ENCODE measurements at regions not wholly inside any gene's neighbourhood (a gene's known extent, or its start where the extent isn't known, plus 50 kb on each side); places are given as distances from the start of the nearest gene placed in this dataset.

GRCh38 chr2:121076498-121076820, 208.5 kb downstream of the TFCP2L1 start:
- Mint-ChIP-seq H3K4me3 (ENCODE audit: unreplicated experiment) (no peak overlapping the region), H3K27me3 (ENCODE audit: insufficient read depth, unreplicated experiment) (no peaks in the 10 kb centered on the region), H3K9me3 (ENCODE audit: unreplicated experiment) (no peaks in the 10 kb centered on the region), H3K4me1 (ENCODE audit: low read depth, unreplicated experiment) (no peaks in the 10 kb centered on the region), H3K36me3 (ENCODE audit: insufficient read depth, unreplicated experiment) (peaks cover 14% of the 10 kb centered on the region), H3K27ac (ENCODE audit: unreplicated experiment) (no peak overlapping the region)
- H3K4me1 ChIP-seq, result peaks cover 20% of the 10 kb centered on the region
- intact Hi-C loops (cut with micrococcal nuclease; ENCODE audit: unreplicated experiment), result no loop called here
- no TSS peak for BruUV-seq (replicated peaks)
- H3K9me3 ChIP-seq, result no peaks in the 10 kb centered on the region
- POLR2A ChIA-PET, result no interaction called here
- CTCF ChIA-PET, result interaction anchor here (0.6 to 3.4 kb wide), 5 partner anchors 122 to 1161 kb away, joined by 3 to 18 read pairs (median 4); no protein-coding TSS in a partner anchor
- no peak for TF ChIP-seq CTCF (IDR thresholded peaks at IDR 0.05; ENCODE audit: insufficient read depth in 1 of 2, low read depth in 1 of 2, low read length in 1 of 2, severe bottlenecking in 1 of 2, unreplicated experiment in 1 of 2)
- no peaks in the 10 kb centered on the region for H3K36me3 ChIP-seq (ENCODE audit: control insufficient read depth, insufficient read depth, low read length)
- no peak overlapping the region for H3K4me3 ChIP-seq (ENCODE audit: low read depth, low read length)
- DNase-seq, result peak; percentile 21 to 50
- no peaks in the 10 kb centered on the region for H3K27me3 ChIP-seq (replicated peaks; ENCODE audit: control insufficient read depth, insufficient read depth, low read length)

- intact Hi-C loops (cut with micrococcal nuclease; ENCODE audit: unreplicated experiment), result no loop called here
- no TSS peak for BruUV-seq (replicated peaks)
Observed at GRCh38 chr2:121076885-121077549, 208.0 kb downstream of the TFCP2L1 start.

GRCh38 chr2:121078899-121079298, 206.1 kb downstream of the TFCP2L1 start:
- no peaks in the 10 kb centered on the region for H3K27me3 ChIP-seq (replicated peaks; ENCODE audit: control insufficient read depth, insufficient read depth, low read length)
- H3K4me3 Mint-ChIP-seq (ENCODE audit: unreplicated experiment), result no peak overlapping the region

More at GRCh38 chr2:121076885-121077549, 208.0 kb downstream of the TFCP2L1 start:
- peak; percentile 97 to 98 for TF ChIP-seq CTCF (IDR thresholded peaks at IDR 0.05; ENCODE audit: insufficient read depth in 1 of 2, low read depth in 1 of 2, low read length in 1 of 2, severe bottlenecking in 1 of 2, unreplicated experiment in 1 of 2)
- ChIA-PET CTCF (interaction anchor here (1.0 to 3.4 kb wide), 4 partner anchors 123 to 381 kb away, joined by 3 to 18 read pairs (median 6); no protein-coding TSS in a partner anchor), POLR2A (no interaction called here)
- Mint-ChIP-seq H3K4me1 (ENCODE audit: low read depth, unreplicated experiment) (no peaks in the 10 kb centered on the region), H3K36me3 (ENCODE audit: insufficient read depth, unreplicated experiment) (peaks cover 14% of the 10 kb centered on the region), H3K27ac (ENCODE audit: unreplicated experiment) (no peak overlapping the region), H3K4me3 (ENCODE audit: unreplicated experiment) (no peak overlapping the region), H3K27me3 (ENCODE audit: insufficient read depth, unreplicated experiment) (no peaks in the 10 kb centered on the region), H3K9me3 (ENCODE audit: unreplicated experiment) (no peaks in the 10 kb centered on the region)
- Histone ChIP-seq H3K4me3 (ENCODE audit: low read depth, low read length) (no peak overlapping the region), H3K4me1 (peaks cover 20% of the 10 kb centered on the region), H3K36me3 (ENCODE audit: control insufficient read depth, insufficient read depth, low read length) (no peaks in the 10 kb centered on the region), H3K9me3 (no peaks in the 10 kb centered on the region), H3K27me3 (replicated peaks; ENCODE audit: control insufficient read depth, insufficient read depth, low read length) (no peaks in the 10 kb centered on the region)
- peak; percentile 82 to 90 for DNase-seq

More at GRCh38 chr2:121078899-121079298, 206.1 kb downstream of the TFCP2L1 start:
- no peaks in the 10 kb centered on the region for H3K27me3 Mint-ChIP-seq (ENCODE audit: insufficient read depth, unreplicated experiment)
- no TSS peak for BruUV-seq (replicated peaks)
- H3K27ac Mint-ChIP-seq (ENCODE audit: unreplicated experiment), result no peak overlapping the region
- no peaks in the 10 kb centered on the region for H3K9me3 Mint-ChIP-seq (ENCODE audit: unreplicated experiment)
- Histone ChIP-seq H3K36me3 (ENCODE audit: control insufficient read depth, insufficient read depth, low read length) (no peaks in the 10 kb centered on the region), H3K4me3 (ENCODE audit: low read depth, low read length) (no peak overlapping the region), H3K4me1 (peaks cover 20% of the 10 kb centered on the region), H3K9me3 (no peaks in the 10 kb centered on the region)
- H3K4me1 Mint-ChIP-seq (ENCODE audit: low read depth, unreplicated experiment), result no peaks in the 10 kb centered on the region
- peaks cover 14% of the 10 kb centered on the region for H3K36me3 Mint-ChIP-seq (ENCODE audit: insufficient read depth, unreplicated experiment)
- DNase-seq, result no peak
- ChIA-PET CTCF (interaction anchor here (0.6 to 1.6 kb wide), 9 partner anchors 10 to 385 kb away, joined by 3 to 32 read pairs (median 4); no protein-coding TSS in a partner anchor), POLR2A (no interaction called here)
- intact Hi-C loops (cut with micrococcal nuclease; ENCODE audit: unreplicated experiment), result no loop called here
- TF ChIP-seq CTCF (IDR thresholded peaks at IDR 0.05; ENCODE audit: insufficient read depth in 1 of 2, low read depth in 1 of 2, low read length in 1 of 2, severe bottlenecking in 1 of 2, unreplicated experiment in 1 of 2), result no peak

Data from Caco-2 (cell line).